Stimulated activated CD4-positive, alpha-beta T cell treated with anti-CD3 and anti-CD28 coated beads, Interleukin-4, amount 100 ng/mL, for 48 hours (primary cell): ENCODE measurements at regions not wholly inside any gene's neighbourhood (a gene's known extent, or its start where the extent isn't known, plus 50 kb on each side); places are given as distances from the start of the nearest gene placed in this dataset.

Experiments used
- DNase-seq, 2 donors: peaks; one replicate each; pipeline ENCODE4 v3.0.0-alpha.2; 2020; ENCODE audit warnings: low read depth in 2 of 2

DNA sequence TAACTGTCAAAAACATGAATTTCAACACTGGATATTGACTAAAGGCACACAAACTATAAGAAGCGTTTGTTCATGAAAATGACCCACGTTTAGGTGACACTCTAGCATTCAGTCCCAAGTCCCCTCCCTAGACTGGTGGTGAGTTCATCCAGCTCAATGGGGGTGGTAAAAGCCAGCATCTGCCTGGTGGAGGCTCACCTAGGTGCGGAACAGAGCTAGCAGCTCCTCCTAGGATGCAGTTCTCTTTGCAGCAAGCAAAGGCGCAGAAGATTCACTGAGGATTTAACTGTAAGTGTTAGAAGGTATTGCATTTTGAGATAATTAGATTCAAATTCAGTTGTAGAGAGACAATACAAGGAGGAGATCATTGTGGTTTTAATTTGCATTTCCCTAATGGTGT is 87.6 kb downstream of the VSTM2A start:
- no peak for DNase-seq

DNA sequence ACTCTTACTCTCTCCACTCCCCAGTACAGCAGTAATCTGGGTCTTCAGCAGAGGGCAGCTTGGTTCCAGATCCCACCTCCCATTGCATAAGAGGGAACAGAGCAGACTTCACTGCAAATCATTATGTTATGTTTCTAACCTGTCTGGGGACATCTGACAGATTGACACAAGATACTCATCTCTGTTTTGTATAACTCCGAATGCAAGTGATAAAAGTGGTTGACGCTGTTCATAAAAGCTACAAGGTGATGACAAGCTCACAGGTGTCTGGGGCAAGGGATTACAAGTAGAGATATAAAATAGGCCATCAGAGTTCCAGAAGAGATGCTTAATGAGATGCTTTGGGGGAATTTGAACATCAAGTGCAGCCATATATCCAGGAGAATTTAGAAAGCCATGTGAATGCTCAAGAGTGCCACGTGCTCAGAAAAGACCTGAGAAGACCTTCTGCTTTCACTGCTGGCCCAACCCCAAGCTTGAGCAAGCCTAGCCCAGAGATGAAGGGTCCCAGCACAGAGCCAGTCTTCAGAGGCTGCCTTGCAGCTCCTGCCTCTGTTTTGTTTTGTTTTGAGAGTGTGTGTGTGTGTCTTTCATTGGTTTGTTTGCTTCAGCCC is 80.6 kb downstream of the VSTM2A start:
- no peak for DNase-seq
